SJCRH30 (cell line): ENCODE measurements at regions not wholly inside any gene's neighbourhood (a gene's known extent, or its start where the extent isn't known, plus 50 kb on each side); places are given as distances from the start of the nearest gene placed in this dataset.
"Not testable (repeated sequence)": the region's sequence is repeated elsewhere in the genome, so short reads cannot be mapped to it uniquely, and the experiment has no call there.

Experiments
- DNase-seq, 2 experiments: peaks; one replicate each; pipeline ENCODE4 v3.0.0-alpha.2; 2015 to 2020
- H3K27ac ChIP-seq: fragments of 250-450 bp; sonication (Bioruptor Pico); 2 replicates; pipeline ENCODE4 v1.5.1; 2020; ENCODE audit warnings: mild to moderate bottlenecking, moderate library complexity
- H3K27me3 ChIP-seq: fragments of 250-450 bp; sonication (Bioruptor Pico); 2 replicates; pipeline ENCODE4 v1.5.1; 2020; ENCODE audit warnings: mild to moderate bottlenecking, moderate library complexity
- H3K36me3 ChIP-seq: fragments of 250-450 bp; sonication (Bioruptor Pico); 2 replicates; pipeline ENCODE4 v1.5.1; 2020; ENCODE audit warnings: mild to moderate bottlenecking, moderate library complexity
- H3K4me1 ChIP-seq: fragments of 250-450 bp; sonication (Bioruptor Pico); 2 replicates; pipeline ENCODE4 v1.5.1; 2020; ENCODE audit warnings: mild to moderate bottlenecking, moderate library complexity
- H3K4me3 ChIP-seq: fragments of 250-450 bp; sonication (Bioruptor Pico); 2 replicates; pipeline ENCODE4 v1.5.1; 2020; ENCODE audit warnings: mild to moderate bottlenecking, moderate library complexity
- H3K9me3 ChIP-seq: fragments of 250-450 bp; sonication (Bioruptor Pico); replicated peaks from 2 replicates; pipeline ENCODE4 v1.5.1; 2020; ENCODE audit warnings: mild to moderate bottlenecking, moderate library complexity

DNA sequence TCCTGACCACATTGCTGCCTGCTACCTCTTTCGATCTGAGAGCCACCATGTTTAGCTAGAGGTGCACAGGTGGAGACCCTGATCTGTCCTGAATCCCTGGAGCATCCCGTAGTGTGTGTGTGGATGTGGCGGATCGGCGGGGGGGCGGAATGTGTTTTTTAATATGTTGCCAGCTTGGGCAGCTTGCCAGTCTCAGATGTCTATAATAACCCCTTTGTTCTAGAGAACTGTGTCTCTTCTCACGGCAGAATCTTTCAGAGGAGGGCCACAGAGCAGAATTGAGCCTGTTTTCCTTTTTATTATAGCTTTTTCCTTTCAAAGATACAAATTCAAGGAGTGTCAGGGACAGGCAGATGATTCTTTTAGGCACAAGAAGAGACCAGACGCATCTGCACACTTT lies 934.1 kb upstream of the KLHL29 start:
- Histone ChIP-seq H3K27me3 (no peaks in the 10 kb centered on the region), H3K4me3 (no peak overlapping the region), H3K36me3 (no peaks in the 10 kb centered on the region), H3K9me3 (no peaks in the 10 kb centered on the region), H3K4me1 (no peaks in the 10 kb centered on the region), H3K27ac (no peak overlapping the region)
- peak; percentile 12 to 44 for DNase-seq

- Histone ChIP-seq H3K9me3 (no peaks in the 10 kb centered on the region), H3K27ac (no peak overlapping the region), H3K27me3 (no peaks in the 10 kb centered on the region), H3K4me1 (no peaks in the 10 kb centered on the region), H3K36me3 (no peaks in the 10 kb centered on the region), H3K4me3 (no peak overlapping the region)
- no peak for DNase-seq
These were observed 930.0 kb upstream of the KLHL29 start for GRCh38 chr2:22454826-22455485.

DNA sequence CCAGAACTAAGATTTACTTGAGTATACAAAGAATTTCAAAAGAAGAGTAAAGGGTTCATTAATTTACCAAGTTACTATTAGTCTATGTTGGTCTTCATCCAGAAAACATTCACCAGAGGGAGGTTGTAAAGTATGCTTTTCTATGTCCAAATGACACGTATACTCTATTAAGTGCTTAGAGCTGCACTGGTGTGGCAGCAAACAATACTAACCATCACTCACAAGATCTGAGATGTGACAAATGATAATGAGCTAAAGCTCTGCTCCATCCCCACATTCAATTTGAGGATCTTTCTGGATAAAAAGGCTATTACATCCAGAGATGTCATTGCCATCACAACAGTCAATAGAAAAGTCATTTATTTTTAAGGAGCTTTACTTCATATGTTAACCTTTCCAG lies 926.5 kb upstream of the KLHL29 start:
- Histone ChIP-seq H3K27ac (no peak overlapping the region), H3K27me3 (no peaks in the 10 kb centered on the region), H3K4me3 (no peak overlapping the region), H3K9me3 (no peaks in the 10 kb centered on the region), H3K4me1 (no peaks in the 10 kb centered on the region), H3K36me3 (no peaks in the 10 kb centered on the region)
- no peak for DNase-seq

- not testable (repeated sequence) for H3K4me1 ChIP-seq, H3K36me3 ChIP-seq, H3K9me3 ChIP-seq, H3K27me3 ChIP-seq, H3K27ac ChIP-seq, H3K4me3 ChIP-seq, DNase-seq
These were observed 909.9 kb upstream of the KLHL29 start for GRCh38 chr2:22475103-22475502.

DNA sequence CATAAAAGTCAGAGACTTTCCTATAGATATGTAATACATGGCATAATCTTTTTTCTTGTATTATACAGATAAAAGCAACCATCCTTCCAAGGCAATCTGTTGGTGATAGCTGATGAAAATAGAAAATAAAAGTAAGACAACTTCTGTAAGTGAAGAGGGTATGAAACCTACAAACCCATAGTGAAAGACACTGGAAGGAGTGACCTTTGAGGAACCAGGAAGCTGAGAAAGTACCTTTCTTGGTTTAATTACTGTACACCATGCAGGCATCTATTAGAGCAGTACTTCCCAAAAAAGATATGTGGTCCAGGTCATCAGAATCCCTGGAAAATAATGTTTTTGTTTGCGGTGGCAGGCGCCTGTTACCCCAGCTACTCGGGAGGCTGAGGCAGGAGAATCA lies 906.6 kb upstream of the KLHL29 start:
- H3K27me3 ChIP-seq: no peaks in the 10 kb centered on the region
- no peak for DNase-seq
- H3K36me3 ChIP-seq: no peaks in the 10 kb centered on the region
- H3K9me3 ChIP-seq: no peaks in the 10 kb centered on the region
- H3K4me1 ChIP-seq: no peaks in the 10 kb centered on the region
- H3K27ac ChIP-seq: no peak overlapping the region
- H3K4me3 ChIP-seq: no peak overlapping the region

GRCh38 chr2:22481486-22482259 lies 903.3 kb upstream of the KLHL29 start:
- H3K4me1 ChIP-seq: no peaks in the 10 kb centered on the region
- DNase-seq: peak in 1 of 2 experiments; percentile 11
- H3K27ac ChIP-seq: no peak overlapping the region
- no peak overlapping the region for H3K4me3 ChIP-seq
- no peaks in the 10 kb centered on the region for H3K9me3 ChIP-seq
- no peaks in the 10 kb centered on the region for H3K27me3 ChIP-seq
- no peaks in the 10 kb centered on the region for H3K36me3 ChIP-seq

- Histone ChIP-seq H3K9me3 (no peaks in the 10 kb centered on the region), H3K27ac (no peak overlapping the region), H3K36me3 (no peaks in the 10 kb centered on the region), H3K4me3 (no peak overlapping the region), H3K4me1 (no peaks in the 10 kb centered on the region), H3K27me3 (no peaks in the 10 kb centered on the region)
- no peak for DNase-seq
These were observed 901.9 kb upstream of the KLHL29 start for GRCh38 chr2:22483036-22483435.

GRCh38 chr2:22485486-22485885 lies 899.5 kb upstream of the KLHL29 start:
- Histone ChIP-seq H3K4me1 (no peaks in the 10 kb centered on the region), H3K9me3 (no peaks in the 10 kb centered on the region), H3K27me3 (no peaks in the 10 kb centered on the region; the same call in 1 of the 2 replicates), H3K4me3 (no peak overlapping the region), H3K27ac (no peak overlapping the region), H3K36me3 (no peaks in the 10 kb centered on the region)
- DNase-seq: no peak

DNA sequence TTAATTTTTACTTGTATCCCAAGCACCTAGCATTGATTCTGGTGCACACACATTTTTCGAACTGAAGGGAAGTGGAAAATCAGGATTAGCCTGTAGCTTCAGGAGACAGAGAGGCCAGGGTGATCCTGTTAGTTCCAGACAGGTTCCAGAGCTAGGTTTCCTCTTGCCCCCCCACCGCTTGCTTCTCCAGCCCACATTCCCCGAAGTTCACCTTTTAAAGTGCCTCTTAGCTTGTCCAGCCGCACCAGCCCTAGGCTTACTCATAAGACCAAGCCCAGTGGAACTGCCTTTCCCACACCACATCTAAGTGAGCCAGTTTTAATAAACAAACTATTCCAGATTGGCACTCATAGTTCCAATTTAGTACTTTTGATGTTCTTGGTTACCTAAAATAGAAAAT lies 898.6 kb upstream of the KLHL29 start:
- peak; percentile 9 to 37 for DNase-seq
- Histone ChIP-seq H3K4me3 (no peak overlapping the region), H3K4me1 (no peaks in the 10 kb centered on the region), H3K27ac (no peak overlapping the region), H3K9me3 (no peaks in the 10 kb centered on the region), H3K27me3 (no peaks in the 10 kb centered on the region; the same call in 1 of the 2 replicates), H3K36me3 (no peaks in the 10 kb centered on the region)

DNA sequence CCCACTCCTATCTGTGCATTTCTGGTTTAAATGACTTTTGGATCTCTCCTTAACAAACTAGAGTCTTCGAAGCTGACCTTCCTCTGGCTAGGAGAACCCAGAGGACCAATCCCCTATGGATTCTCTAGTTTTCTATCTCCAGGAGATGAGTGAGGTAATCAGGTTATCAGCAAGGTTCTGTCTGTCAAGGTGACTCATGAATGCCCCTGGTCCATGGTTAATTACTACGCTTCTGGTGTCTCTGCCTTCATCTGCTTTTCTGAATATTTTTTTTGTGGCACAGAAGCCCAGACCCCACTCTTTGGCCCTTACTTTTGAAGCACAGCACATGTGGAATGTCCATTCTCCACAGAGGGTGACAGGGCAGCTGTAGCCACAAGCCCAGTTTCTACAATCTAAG lies 897.9 kb upstream of the KLHL29 start:
- Histone ChIP-seq H3K27me3 (no peaks in the 10 kb centered on the region; the same call in 1 of the 2 replicates), H3K9me3 (no peaks in the 10 kb centered on the region), H3K36me3 (no peaks in the 10 kb centered on the region), H3K4me1 (no peaks in the 10 kb centered on the region), H3K4me3 (no peak overlapping the region), H3K27ac (no peak overlapping the region)
- DNase-seq: no peak

DNA sequence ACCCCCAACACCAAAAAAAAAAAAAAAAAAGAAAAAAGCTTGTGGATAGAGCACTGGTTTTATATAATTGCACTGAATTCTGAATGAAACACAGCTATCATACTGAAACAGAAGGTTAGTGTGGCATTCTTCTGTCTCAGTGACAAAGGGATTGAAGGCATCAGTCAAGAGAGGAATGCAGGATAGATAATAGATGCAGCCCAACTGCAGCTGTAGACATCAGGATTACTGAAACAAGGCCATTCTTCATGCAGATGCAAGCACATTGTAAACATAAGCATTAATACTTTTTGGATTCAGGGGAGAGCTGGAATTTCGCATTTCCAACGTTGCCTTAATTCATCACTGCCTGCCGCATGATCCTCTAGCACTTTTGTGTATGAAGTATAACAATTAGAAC lies 897.4 kb upstream of the KLHL29 start:
- Histone ChIP-seq H3K9me3 (no peaks in the 10 kb centered on the region), H3K27me3 (no peaks in the 10 kb centered on the region; the same call in 1 of the 2 replicates), H3K36me3 (no peaks in the 10 kb centered on the region), H3K27ac (no peak overlapping the region), H3K4me1 (no peaks in the 10 kb centered on the region), H3K4me3 (no peak overlapping the region)
- no peak for DNase-seq

- H3K27ac ChIP-seq: no peak overlapping the region
- H3K9me3 ChIP-seq: no peaks in the 10 kb centered on the region
- DNase-seq: no peak
- no peaks in the 10 kb centered on the region for H3K36me3 ChIP-seq
- H3K4me1 ChIP-seq: no peaks in the 10 kb centered on the region
- no peaks in the 10 kb centered on the region; the same call in 1 of the 2 replicates for H3K27me3 ChIP-seq
- no peak overlapping the region for H3K4me3 ChIP-seq
These were observed 893.5 kb upstream of the KLHL29 start for GRCh38 chr2:22491442-22491841.

DNA sequence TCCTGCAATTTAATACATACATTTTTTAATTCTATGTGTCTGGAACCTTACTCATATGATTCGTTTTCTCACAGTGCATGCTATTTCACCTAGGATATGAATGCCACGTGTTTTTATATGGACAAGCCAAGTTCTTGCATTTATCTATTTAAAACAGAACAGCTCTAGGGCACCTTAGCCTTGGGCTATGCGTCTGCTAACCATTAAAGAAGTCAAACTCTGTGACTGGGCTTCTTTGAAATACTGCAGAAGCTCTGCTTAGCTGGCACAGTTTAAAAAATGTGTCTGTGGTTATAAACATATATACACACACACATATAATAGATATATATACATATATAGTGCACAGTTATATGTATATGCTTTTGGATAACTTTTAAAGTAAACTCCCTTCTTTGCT lies 890.8 kb upstream of the KLHL29 start:
- Histone ChIP-seq H3K27ac (no peak overlapping the region), H3K4me3 (no peak overlapping the region), H3K4me1 (no peaks in the 10 kb centered on the region), H3K9me3 (no peaks in the 10 kb centered on the region), H3K36me3 (no peaks in the 10 kb centered on the region), H3K27me3 (no peaks in the 10 kb centered on the region)
- DNase-seq: no peak

DNA sequence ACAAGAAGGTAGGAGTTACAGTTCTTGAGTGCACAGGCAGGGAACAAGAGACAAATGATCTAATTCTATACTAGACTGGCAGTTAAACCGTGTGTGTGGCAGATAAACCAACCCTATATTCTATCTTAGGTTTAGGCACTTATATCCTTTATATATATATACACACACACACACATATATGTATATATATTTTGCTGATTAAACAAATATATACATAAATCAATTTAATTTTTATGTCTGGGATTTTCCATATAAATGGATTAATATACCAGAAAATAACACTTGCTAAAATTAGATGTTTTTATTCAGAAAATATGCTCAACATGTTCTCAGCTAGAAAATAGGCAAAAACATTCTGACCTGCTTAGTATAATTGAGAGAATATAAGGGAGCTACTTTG lies 887.9 kb upstream of the KLHL29 start:
- Histone ChIP-seq H3K27me3 (no peaks in the 10 kb centered on the region), H3K9me3 (no peaks in the 10 kb centered on the region), H3K36me3 (no peaks in the 10 kb centered on the region), H3K4me1 (no peaks in the 10 kb centered on the region), H3K4me3 (no peak overlapping the region), H3K27ac (no peak overlapping the region)
- no peak for DNase-seq

DNA sequence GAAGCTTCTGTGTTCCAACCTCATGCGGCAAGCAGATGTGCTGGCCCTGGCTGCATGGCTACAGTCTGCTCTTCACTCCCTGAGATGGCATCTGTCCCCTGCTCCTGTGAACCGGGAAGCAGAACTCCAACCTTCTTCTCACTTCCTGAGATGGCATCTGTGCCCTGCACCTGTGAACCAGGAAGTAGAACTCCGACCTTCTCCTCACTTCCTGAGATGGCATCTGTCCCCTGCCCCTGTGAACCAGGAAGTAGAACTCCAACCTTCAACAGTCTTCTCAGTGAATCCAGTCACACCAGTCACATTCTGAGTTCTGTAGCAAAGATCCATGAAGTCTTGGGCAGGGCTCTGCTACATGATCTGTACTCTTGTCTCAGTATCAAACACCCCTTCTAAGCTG lies 887.2 kb upstream of the KLHL29 start:
- peak in 1 of 2 experiments; percentile 6 for DNase-seq
- H3K9me3 ChIP-seq: no peaks in the 10 kb centered on the region
- no peak overlapping the region for H3K4me3 ChIP-seq
- H3K4me1 ChIP-seq: no peaks in the 10 kb centered on the region
- H3K27ac ChIP-seq: no peak overlapping the region
- no peaks in the 10 kb centered on the region for H3K36me3 ChIP-seq
- H3K27me3 ChIP-seq: no peaks in the 10 kb centered on the region
